ENCODE measurements at regions not wholly inside any gene's neighbourhood (a gene's known extent, or its start where the extent isn't known, plus 50 kb on each side); places are given as distances from the start of the nearest gene placed in this dataset.

DNA sequence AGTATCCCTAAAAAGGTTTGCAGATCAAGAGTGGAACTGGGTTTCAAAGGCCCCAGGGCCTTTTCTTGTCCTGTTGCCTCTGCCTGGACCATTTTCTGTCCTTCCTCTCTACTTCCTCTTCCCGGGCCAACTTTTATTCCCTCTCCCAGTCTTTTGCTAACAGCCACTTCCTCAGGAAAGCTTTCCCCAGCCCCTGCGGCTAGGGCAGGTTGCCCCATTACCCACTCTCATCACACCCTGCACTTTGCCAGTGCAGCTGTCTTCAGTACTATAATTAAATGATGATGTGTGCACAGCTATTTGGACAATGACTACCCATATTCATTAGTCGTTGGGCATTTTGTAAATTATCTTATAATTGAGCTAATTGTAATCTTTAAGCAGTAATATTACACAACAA, 150.5 kb upstream of the THBS1 start:
- no peaks in the 10 kb centered on the region for H3K36me3 ChIP-seq (ENCODE audit: insufficient read depth, insufficient read length, low read length)
- no peak overlapping the region for H3K9ac ChIP-seq (ENCODE audit: insufficient read length, low read depth)
- no peak overlapping the region for H3K4me3 ChIP-seq (ENCODE audit: insufficient read length, low read depth)
- TF ChIP-seq YY1 (IDR thresholded peaks at IDR 0.05; ENCODE audit: insufficient read depth, insufficient read length) (no peak), ZNF274 (IDR thresholded peaks at IDR 0.05; ENCODE audit: low read depth, low read length) (no peak), SUZ12 (IDR thresholded peaks at IDR 0.05; ENCODE audit: extremely low read depth, insufficient read depth, insufficient read length) (no peak)
- H3K4me1 ChIP-seq (ENCODE audit: insufficient read depth, insufficient read length) = no peaks in the 10 kb centered on the region
- H3K9me3 ChIP-seq (ENCODE audit: insufficient read depth, low read length) = no peaks in the 10 kb centered on the region
- no peak for DNase-seq (ENCODE audit: low read depth, low spot score)
- no peaks in the 10 kb centered on the region for H3K27me3 ChIP-seq (ENCODE audit: insufficient read depth, insufficient read length)

DNA sequence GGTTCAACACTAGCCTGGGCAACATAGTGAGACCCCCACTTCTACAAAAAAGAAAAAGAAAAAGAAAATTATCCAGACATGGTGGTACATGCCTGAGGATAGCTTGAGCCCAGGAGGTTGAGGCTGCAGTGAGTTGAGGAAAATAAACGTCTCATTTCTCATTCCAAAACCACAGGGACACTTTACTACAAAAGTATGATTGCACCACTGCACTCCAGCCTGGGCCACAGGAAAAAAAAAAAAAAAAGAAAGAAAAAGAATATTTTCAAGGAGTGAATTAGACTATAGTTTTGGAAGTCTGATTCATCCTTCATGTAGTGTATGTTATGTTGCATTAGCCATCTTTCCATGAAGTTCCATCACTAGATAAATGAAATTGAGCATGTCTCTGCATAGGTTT, 149.5 kb upstream of the THBS1 start:
- Histone ChIP-seq H3K9me3 (ENCODE audit: insufficient read depth, low read length) (no peaks in the 10 kb centered on the region), H3K27me3 (ENCODE audit: insufficient read depth, insufficient read length) (no peaks in the 10 kb centered on the region), H3K4me1 (ENCODE audit: insufficient read depth, insufficient read length) (no peaks in the 10 kb centered on the region), H3K4me3 (ENCODE audit: insufficient read length, low read depth) (no peak overlapping the region), H3K36me3 (ENCODE audit: insufficient read depth, insufficient read length, low read length) (no peaks in the 10 kb centered on the region), H3K9ac (ENCODE audit: insufficient read length, low read depth) (no peak overlapping the region)
- no peak for DNase-seq (ENCODE audit: low read depth, low spot score)
- TF ChIP-seq SUZ12 (IDR thresholded peaks at IDR 0.05; ENCODE audit: extremely low read depth, insufficient read depth, insufficient read length) = no peak
- no peak for TF ChIP-seq ZNF274 (IDR thresholded peaks at IDR 0.05; ENCODE audit: low read depth, low read length)
- no peak for TF ChIP-seq YY1 (IDR thresholded peaks at IDR 0.05; ENCODE audit: insufficient read depth, insufficient read length)

GRCh38 chr15:39432026-39432425, 148.9 kb upstream of the THBS1 start:
- Histone ChIP-seq H3K9ac (ENCODE audit: insufficient read length, low read depth) (no peak overlapping the region), H3K27me3 (ENCODE audit: insufficient read depth, insufficient read length) (no peaks in the 10 kb centered on the region), H3K9me3 (ENCODE audit: insufficient read depth, low read length) (no peaks in the 10 kb centered on the region), H3K36me3 (ENCODE audit: insufficient read depth, insufficient read length, low read length) (no peaks in the 10 kb centered on the region), H3K4me3 (ENCODE audit: insufficient read length, low read depth) (no peak overlapping the region), H3K4me1 (ENCODE audit: insufficient read depth, insufficient read length) (no peaks in the 10 kb centered on the region)
- no peak for DNase-seq (ENCODE audit: low read depth, low spot score)
- TF ChIP-seq SUZ12 (IDR thresholded peaks at IDR 0.05; ENCODE audit: extremely low read depth, insufficient read depth, insufficient read length) (no peak), ZNF274 (IDR thresholded peaks at IDR 0.05; ENCODE audit: low read depth, low read length) (no peak)

DNA sequence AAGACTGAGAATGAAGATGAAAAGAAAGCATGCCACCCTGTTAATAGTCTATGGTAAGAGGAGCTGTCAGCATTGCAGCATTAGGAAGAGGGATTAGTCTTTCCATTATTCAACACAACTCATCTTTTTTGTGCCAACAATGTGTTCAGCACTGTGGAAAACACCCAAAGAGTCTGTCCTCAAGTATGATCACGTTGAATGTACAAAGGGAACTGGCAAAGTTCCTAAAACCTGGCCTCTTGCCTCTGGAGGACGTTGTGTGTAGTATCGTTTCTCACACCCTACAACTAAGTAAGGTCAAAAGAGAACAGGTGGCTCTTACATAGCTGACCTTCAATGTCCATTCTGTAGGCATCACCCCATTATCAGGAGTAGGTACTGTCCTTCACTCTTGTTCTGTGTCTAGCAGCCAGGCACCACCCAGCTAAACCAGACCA, 147.9 kb upstream of the THBS1 start:
- no peaks in the 10 kb centered on the region for H3K36me3 ChIP-seq (ENCODE audit: insufficient read depth, insufficient read length, low read length)
- no peak for DNase-seq (ENCODE audit: low read depth, low spot score)
- H3K9me3 ChIP-seq (ENCODE audit: insufficient read depth, low read length) = no peaks in the 10 kb centered on the region
- H3K9ac ChIP-seq (ENCODE audit: insufficient read length, low read depth) = no peak overlapping the region
- no peaks in the 10 kb centered on the region for H3K27me3 ChIP-seq (ENCODE audit: insufficient read depth, insufficient read length)
- no peak overlapping the region for H3K4me3 ChIP-seq (ENCODE audit: insufficient read length, low read depth)
- no peak for TF ChIP-seq YY1 (IDR thresholded peaks at IDR 0.05; ENCODE audit: insufficient read depth, insufficient read length)
- no peak for TF ChIP-seq ZNF274 (IDR thresholded peaks at IDR 0.05; ENCODE audit: low read depth, low read length)
- TF ChIP-seq SUZ12 (IDR thresholded peaks at IDR 0.05; ENCODE audit: extremely low read depth, insufficient read depth, insufficient read length) = no peak
- H3K4me1 ChIP-seq (ENCODE audit: insufficient read depth, insufficient read length) = no peaks in the 10 kb centered on the region

DNA sequence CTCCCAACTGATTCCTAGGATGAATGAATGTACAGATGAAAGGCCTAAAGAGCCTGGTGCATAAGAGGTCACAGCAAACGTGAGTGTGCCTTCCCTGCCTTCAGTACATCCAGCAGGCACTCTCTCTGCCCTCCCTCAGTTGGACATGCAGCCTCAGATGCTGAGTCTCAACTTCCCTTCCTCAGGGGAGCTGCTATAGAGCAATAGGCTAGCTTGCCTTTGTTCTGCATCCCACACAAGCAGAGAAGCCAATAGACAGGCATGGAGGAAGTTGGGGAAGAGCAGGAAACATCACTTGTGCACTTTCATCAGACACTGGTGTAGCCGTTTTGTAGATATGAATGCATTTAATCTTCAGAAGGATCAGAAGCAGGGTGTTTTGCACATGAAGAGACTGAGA, 147.5 kb upstream of the THBS1 start:
- Histone ChIP-seq H3K9me3 (ENCODE audit: insufficient read depth, low read length) (no peaks in the 10 kb centered on the region), H3K36me3 (ENCODE audit: insufficient read depth, insufficient read length, low read length) (no peaks in the 10 kb centered on the region), H3K27me3 (ENCODE audit: insufficient read depth, insufficient read length) (no peaks in the 10 kb centered on the region), H3K4me3 (ENCODE audit: insufficient read length, low read depth) (no peak overlapping the region), H3K9ac (ENCODE audit: insufficient read length, low read depth) (no peak overlapping the region), H3K4me1 (ENCODE audit: insufficient read depth, insufficient read length) (no peaks in the 10 kb centered on the region)
- DNase-seq (ENCODE audit: low read depth, low spot score) = no peak
- TF ChIP-seq YY1 (IDR thresholded peaks at IDR 0.05; ENCODE audit: insufficient read depth, insufficient read length) (no peak), SUZ12 (IDR thresholded peaks at IDR 0.05; ENCODE audit: extremely low read depth, insufficient read depth, insufficient read length) (no peak), ZNF274 (IDR thresholded peaks at IDR 0.05; ENCODE audit: low read depth, low read length) (no peak)

- H3K4me1 ChIP-seq (ENCODE audit: insufficient read depth, insufficient read length) = no peaks in the 10 kb centered on the region
- TF ChIP-seq YY1 (IDR thresholded peaks at IDR 0.05; ENCODE audit: insufficient read depth, insufficient read length) = no peak
- no peak for TF ChIP-seq SUZ12 (IDR thresholded peaks at IDR 0.05; ENCODE audit: extremely low read depth, insufficient read depth, insufficient read length)
- TF ChIP-seq ZNF274 (IDR thresholded peaks at IDR 0.05; ENCODE audit: low read depth, low read length) = no peak
- H3K9ac ChIP-seq (ENCODE audit: insufficient read length, low read depth) = no peak overlapping the region
- no peaks in the 10 kb centered on the region for H3K36me3 ChIP-seq (ENCODE audit: insufficient read depth, insufficient read length, low read length)
- no peaks in the 10 kb centered on the region for H3K27me3 ChIP-seq (ENCODE audit: insufficient read depth, insufficient read length)
- no peak overlapping the region for H3K4me3 ChIP-seq (ENCODE audit: insufficient read length, low read depth)
- H3K9me3 ChIP-seq (ENCODE audit: insufficient read depth, low read length) = no peaks in the 10 kb centered on the region
- no peak for DNase-seq (ENCODE audit: low read depth, low spot score)
Observed at GRCh38 chr15:39434163-39434562, 146.7 kb upstream of the THBS1 start.

GRCh38 chr15:39434751-39435238, 146.1 kb upstream of the THBS1 start:
- Histone ChIP-seq H3K4me1 (ENCODE audit: insufficient read depth, insufficient read length) (no peaks in the 10 kb centered on the region), H3K27me3 (ENCODE audit: insufficient read depth, insufficient read length) (no peaks in the 10 kb centered on the region), H3K36me3 (ENCODE audit: insufficient read depth, insufficient read length, low read length) (no peaks in the 10 kb centered on the region), H3K9me3 (ENCODE audit: insufficient read depth, low read length) (no peaks in the 10 kb centered on the region), H3K4me3 (ENCODE audit: insufficient read length, low read depth) (no peak overlapping the region), H3K9ac (ENCODE audit: insufficient read length, low read depth) (no peak overlapping the region)
- DNase-seq (ENCODE audit: low read depth, low spot score) = no peak
- TF ChIP-seq SUZ12 (IDR thresholded peaks at IDR 0.05; ENCODE audit: extremely low read depth, insufficient read depth, insufficient read length) (no peak), ZNF274 (IDR thresholded peaks at IDR 0.05; ENCODE audit: low read depth, low read length) (no peak), YY1 (IDR thresholded peaks at IDR 0.05; ENCODE audit: insufficient read depth, insufficient read length) (no peak)
